GM12878 (cell line): ENCODE measurements at regions not wholly inside any gene's neighbourhood (a gene's known extent, or its start where the extent isn't known, plus 50 kb on each side); places are given as distances from the start of the nearest gene placed in this dataset.

Experiments used
- BCL11A ChIP-seq: IDR thresholded peaks from 2 replicates; pipeline ENCODE4 v1.6.1; 2011; ENCODE audit warnings: low read depth, low read length
- BHLHE40 ChIP-seq, 2 experiments: fragments of 450-650 bp in 1 of 2; IDR thresholded peaks; 2 replicates each; pipeline ENCODE4 v1.6.1; 2011 to 2017; ENCODE audit warnings: low read depth in 2 of 2, borderline replicate concordance in 1 of 2, improper control_type of control experiment in 1 of 2, low read length in 1 of 2, mild to moderate bottlenecking in 1 of 2
- CHD1 ChIP-seq: IDR thresholded peaks from 2 replicates; pipeline ENCODE4 v1.6.1; 2012; ENCODE audit warnings: low read depth, low read length, improper control_type of control experiment
- CHD2 ChIP-seq: IDR thresholded peaks from 2 replicates; pipeline ENCODE4 v1.6.1; 2011; ENCODE audit warnings: low read depth, low read length, improper control_type of control experiment, borderline replicate concordance
- CHD4 ChIP-seq: fragments of 200-600 bp; sonication (generic); IDR thresholded peaks from 2 replicates; pipeline ENCODE4 v1.6.1; 2016; ENCODE audit warnings: mild to moderate bottlenecking
- IKZF2 ChIP-seq, 2 experiments: fragments of 450-650 bp; IDR thresholded peaks; 2 replicates each; pipeline ENCODE4 v1.6.1; 2017; ENCODE audit warnings: mild to moderate bottlenecking in 2 of 2, moderate library complexity in 2 of 2
- JUND ChIP-seq: IDR thresholded peaks from 2 replicates; pipeline ENCODE4 v1.6.1; 2012; ENCODE audit warnings: low read depth, mild to moderate bottlenecking, low read length, improper control_type of control experiment, moderate library complexity
- MXI1 ChIP-seq: fragments of 150-350 bp; IDR thresholded peaks from 2 replicates; pipeline ENCODE4 v1.6.1; 2011; ENCODE audit warnings: low read depth, mild to moderate bottlenecking, inconsistent platforms, low read length, improper control_type of control experiment
- MYB ChIP-seq: fragments of 150-350 bp; IDR thresholded peaks from 2 replicates; pipeline ENCODE4 v1.6.1; 2014; ENCODE audit warnings: mild to moderate bottlenecking, low read depth, low read length, borderline replicate concordance
- POU2F2 ChIP-seq: IDR thresholded peaks from 3 replicates; pipeline ENCODE4 v1.6.1; 2011; ENCODE audit warnings: low read depth, mild to moderate bottlenecking, low read length, borderline replicate concordance
- RB1 ChIP-seq: fragments of 450-650 bp; formaldehyde crosslinking; IDR thresholded peaks from 2 replicates; pipeline ENCODE4 v1.6.1; 2017; ENCODE audit warnings: mild to moderate bottlenecking, borderline replicate concordance
- RELA ChIP-seq: fragments of 450-650 bp; IDR thresholded peaks from 2 replicates; pipeline ENCODE4 v1.8.0; 2014; ENCODE audit warnings: borderline replicate concordance; ENCODE audit not compliant: partially characterized antibody
- SMC3 ChIP-seq: IDR thresholded peaks from 2 replicates; pipeline ENCODE4 v1.6.1; 2011; ENCODE audit warnings: low read length, improper control_type of control experiment, borderline replicate concordance
- SPI1 ChIP-seq: IDR thresholded peaks from 2 replicates; pipeline ENCODE4 v1.6.1; 2011; ENCODE audit warnings: low read depth, mild to moderate bottlenecking, low read length, moderate library complexity, borderline replicate concordance; ENCODE audit not compliant: insufficient read depth
- SREBF2 ChIP-seq: IDR thresholded peaks from 2 replicates; pipeline ENCODE4 v1.6.1; 2012; ENCODE audit warnings: mild to moderate bottlenecking, low read length
- STAT1 ChIP-seq: fragments of 450-650 bp; conservative IDR thresholded peaks from 2 replicates; pipeline ENCODE4 v1.6.1; 2014; ENCODE audit warnings: antibody characterized with exemption, mild to moderate bottlenecking
- TAF1 ChIP-seq: IDR thresholded peaks from 2 replicates; pipeline ENCODE4 v1.6.1; 2011; ENCODE audit warnings: mild to moderate bottlenecking, low read depth, low read length, borderline replicate concordance
- TF ChIP-seq, protein P1 (sequence below): IDR thresholded peaks from 2 replicates; pipeline ENCODE4 v1.6.1; 2012; ENCODE audit warnings: low read depth, low read length, improper control_type of control experiment
- TF ChIP-seq, protein P2 (sequence below), 3 experiments: IDR thresholded peaks in 2 of 3; conservative IDR thresholded peaks in 1 of 3; 2 replicates each; pipeline ENCODE4 v1.5.1; 2011; ENCODE audit warnings: low read depth in 3 of 3, low read length in 3 of 3, mild to moderate bottlenecking in 3 of 3, control low read depth in 2 of 3, moderate library complexity in 2 of 3, inconsistent platforms in 1 of 3, mixed read lengths in 1 of 3; ENCODE audit not compliant: control insufficient read depth in 2 of 3, insufficient read depth in 1 of 3; ENCODE audit errors: extremely low read depth in 1 of 3
- TF ChIP-seq, protein P3 (sequence below): fragments of 450-650 bp; IDR thresholded peaks from 2 replicates; pipeline ENCODE4 v1.6.1; 2014; ENCODE audit warnings: mild to moderate bottlenecking
- TF ChIP-seq, protein P4 (sequence below): fragments of 450-650 bp; IDR thresholded peaks from 2 replicates; pipeline ENCODE4 v1.6.1; 2017; ENCODE audit warnings: mild to moderate bottlenecking, low read depth, inconsistent platforms; ENCODE audit not compliant: poor library complexity, severe bottlenecking
- TF ChIP-seq, protein P5 (sequence below): fragments of 450-650 bp; IDR thresholded peaks from 2 replicates; pipeline ENCODE4 v1.6.1; 2017; ENCODE audit warnings: low read depth, mild to moderate bottlenecking, moderate library complexity

DNA sequence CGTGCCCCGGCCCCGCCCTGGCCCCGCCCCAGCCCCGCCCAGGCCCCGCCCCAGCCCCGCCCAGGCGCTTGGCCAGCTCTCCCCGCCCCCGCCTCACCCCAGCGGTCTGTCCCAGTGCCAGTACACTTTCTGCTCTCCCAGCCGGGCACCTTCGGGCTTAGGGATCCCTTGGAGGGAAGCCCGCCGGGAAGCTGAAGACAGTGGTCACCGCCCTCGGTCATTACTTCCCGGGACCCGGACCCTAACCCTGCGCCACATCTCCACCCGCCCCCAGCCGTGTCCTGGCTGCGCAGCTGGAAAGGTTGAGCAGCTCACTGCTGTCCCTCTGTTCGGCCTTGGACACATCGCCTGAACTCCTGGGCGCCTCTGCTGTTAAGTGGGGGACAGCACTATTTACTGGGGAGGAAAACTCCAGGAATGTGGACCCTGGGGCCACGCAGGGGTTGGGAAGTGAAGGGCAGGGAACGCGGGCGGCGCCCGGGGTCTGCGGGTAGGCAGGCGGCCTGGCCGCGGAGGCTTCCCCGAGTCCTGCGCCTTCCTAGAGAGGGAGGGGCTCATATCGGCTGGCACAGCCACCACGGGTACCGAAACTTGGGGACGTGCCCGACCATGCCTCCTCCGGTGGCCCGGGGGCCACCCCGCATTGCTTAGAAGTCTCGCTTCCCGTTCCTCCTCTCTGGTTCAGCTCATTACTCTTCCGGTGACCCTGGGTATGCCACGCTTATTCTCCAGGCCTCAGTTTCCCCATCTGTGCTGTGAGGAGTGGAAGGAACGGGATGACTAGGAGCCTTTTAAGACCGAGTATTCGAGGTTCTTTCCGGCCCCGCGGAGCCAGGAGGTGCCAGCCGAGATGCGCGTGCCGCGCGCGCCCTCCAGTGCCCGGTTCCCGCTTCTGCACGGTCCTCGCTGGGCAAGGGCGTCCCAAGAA, 121.0 kb downstream of the GYPC start (continued):
- TF ChIP-seq, protein P1, sequence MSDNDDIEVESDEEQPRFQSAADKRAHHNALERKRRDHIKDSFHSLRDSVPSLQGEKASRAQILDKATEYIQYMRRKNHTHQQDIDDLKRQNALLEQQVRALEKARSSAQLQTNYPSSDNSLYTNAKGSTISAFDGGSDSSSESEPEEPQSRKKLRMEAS, result peak; percentile 12; the same call in 1 of the 2 replicates
- TF ChIP-seq MXI1, result peak; percentile 39; the same call in 1 of the 2 replicates
- no peak for TF ChIP-seq BCL11A
- TF ChIP-seq, protein P2, sequence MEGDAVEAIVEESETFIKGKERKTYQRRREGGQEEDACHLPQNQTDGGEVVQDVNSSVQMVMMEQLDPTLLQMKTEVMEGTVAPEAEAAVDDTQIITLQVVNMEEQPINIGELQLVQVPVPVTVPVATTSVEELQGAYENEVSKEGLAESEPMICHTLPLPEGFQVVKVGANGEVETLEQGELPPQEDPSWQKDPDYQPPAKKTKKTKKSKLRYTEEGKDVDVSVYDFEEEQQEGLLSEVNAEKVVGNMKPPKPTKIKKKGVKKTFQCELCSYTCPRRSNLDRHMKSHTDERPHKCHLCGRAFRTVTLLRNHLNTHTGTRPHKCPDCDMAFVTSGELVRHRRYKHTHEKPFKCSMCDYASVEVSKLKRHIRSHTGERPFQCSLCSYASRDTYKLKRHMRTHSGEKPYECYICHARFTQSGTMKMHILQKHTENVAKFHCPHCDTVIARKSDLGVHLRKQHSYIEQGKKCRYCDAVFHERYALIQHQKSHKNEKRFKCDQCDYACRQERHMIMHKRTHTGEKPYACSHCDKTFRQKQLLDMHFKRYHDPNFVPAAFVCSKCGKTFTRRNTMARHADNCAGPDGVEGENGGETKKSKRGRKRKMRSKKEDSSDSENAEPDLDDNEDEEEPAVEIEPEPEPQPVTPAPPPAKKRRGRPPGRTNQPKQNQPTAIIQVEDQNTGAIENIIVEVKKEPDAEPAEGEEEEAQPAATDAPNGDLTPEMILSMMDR (IDR thresholded peaks at IDR 0.05 in 2 of 3, conservative IDR thresholded peaks at IDR 0.05 in 1 of 3; ENCODE audit: control insufficient read depth in 2 of 3, extremely low read depth in 1 of 3, insufficient read depth in 1 of 3, low read depth in 3 of 3, low read length in 3 of 3), result peak; percentile 96 to 99 (median 96); a peak in 5 of 6 replicates
- TF ChIP-seq JUND, result 0 out of 2 replicates have a peak, but pooled peaks have one; percentile 20
- TF ChIP-seq, protein P3, sequence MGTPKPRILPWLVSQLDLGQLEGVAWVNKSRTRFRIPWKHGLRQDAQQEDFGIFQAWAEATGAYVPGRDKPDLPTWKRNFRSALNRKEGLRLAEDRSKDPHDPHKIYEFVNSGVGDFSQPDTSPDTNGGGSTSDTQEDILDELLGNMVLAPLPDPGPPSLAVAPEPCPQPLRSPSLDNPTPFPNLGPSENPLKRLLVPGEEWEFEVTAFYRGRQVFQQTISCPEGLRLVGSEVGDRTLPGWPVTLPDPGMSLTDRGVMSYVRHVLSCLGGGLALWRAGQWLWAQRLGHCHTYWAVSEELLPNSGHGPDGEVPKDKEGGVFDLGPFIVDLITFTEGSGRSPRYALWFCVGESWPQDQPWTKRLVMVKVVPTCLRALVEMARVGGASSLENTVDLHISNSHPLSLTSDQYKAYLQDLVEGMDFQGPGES, result peak; percentile 28; the same call in 1 of the 2 replicates
- TF ChIP-seq RELA, result peak; percentile 13
- TF ChIP-seq RB1, result peak; percentile 37; the same call in 1 of the 2 replicates
- TF ChIP-seq SPI1, result no peak
- TF ChIP-seq STAT1, result 0 out of 2 replicates have a peak, but pooled peaks have one; percentile 50
- peak; percentile 94 for TF ChIP-seq SMC3
- TF ChIP-seq BHLHE40 (IDR thresholded peaks at IDR 0.05; ENCODE audit: borderline replicate concordance in 1 of 2, low read depth in 2 of 2, low read length in 1 of 2), result peak in 1 of 2 experiments; percentile 66; a peak in 2 of 4 replicates
- TF ChIP-seq SREBF2, result no peak
- 0 out of 2 replicates have a peak, but pooled peaks have one; percentile 27 for TF ChIP-seq CHD2
- TF ChIP-seq IKZF2 (IDR thresholded peaks at IDR 0.05), result peak; percentile 48 to 54; a peak in 2 of 4 replicates
- no peak for TF ChIP-seq CHD4
- no peak for TF ChIP-seq POU2F2
- TF ChIP-seq, protein P4, sequence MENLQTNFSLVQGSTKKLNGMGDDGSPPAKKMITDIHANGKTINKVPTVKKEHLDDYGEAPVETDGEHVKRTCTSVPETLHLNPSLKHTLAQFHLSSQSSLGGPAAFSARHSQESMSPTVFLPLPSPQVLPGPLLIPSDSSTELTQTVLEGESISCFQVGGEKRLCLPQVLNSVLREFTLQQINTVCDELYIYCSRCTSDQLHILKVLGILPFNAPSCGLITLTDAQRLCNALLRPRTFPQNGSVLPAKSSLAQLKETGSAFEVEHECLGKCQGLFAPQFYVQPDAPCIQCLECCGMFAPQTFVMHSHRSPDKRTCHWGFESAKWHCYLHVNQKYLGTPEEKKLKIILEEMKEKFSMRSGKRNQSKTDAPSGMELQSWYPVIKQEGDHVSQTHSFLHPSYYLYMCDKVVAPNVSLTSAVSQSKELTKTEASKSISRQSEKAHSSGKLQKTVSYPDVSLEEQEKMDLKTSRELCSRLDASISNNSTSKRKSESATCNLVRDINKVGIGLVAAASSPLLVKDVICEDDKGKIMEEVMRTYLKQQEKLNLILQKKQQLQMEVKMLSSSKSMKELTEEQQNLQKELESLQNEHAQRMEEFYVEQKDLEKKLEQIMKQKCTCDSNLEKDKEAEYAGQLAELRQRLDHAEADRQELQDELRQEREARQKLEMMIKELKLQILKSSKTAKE, result peak; percentile 43
- no peak for TF ChIP-seq MYB
- TF ChIP-seq TAF1, result no peak
- TF ChIP-seq, protein P5, sequence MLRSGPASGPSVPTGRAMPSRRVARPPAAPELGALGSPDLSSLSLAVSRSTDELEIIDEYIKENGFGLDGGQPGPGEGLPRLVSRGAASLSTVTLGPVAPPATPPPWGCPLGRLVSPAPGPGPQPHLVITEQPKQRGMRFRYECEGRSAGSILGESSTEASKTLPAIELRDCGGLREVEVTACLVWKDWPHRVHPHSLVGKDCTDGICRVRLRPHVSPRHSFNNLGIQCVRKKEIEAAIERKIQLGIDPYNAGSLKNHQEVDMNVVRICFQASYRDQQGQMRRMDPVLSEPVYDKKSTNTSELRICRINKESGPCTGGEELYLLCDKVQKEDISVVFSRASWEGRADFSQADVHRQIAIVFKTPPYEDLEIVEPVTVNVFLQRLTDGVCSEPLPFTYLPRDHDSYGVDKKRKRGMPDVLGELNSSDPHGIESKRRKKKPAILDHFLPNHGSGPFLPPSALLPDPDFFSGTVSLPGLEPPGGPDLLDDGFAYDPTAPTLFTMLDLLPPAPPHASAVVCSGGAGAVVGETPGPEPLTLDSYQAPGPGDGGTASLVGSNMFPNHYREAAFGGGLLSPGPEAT, result 0 out of 2 replicates have a peak, but pooled peaks have one; percentile 42
- no peak for TF ChIP-seq CHD1
